Skeletal muscle tissue (tissue), 3 donors: ENCODE measurements at regions not wholly inside any gene's neighbourhood (a gene's known extent, or its start where the extent isn't known, plus 50 kb on each side); places are given as distances from the start of the nearest gene placed in this dataset.

Source experiments
- H3K27ac ChIP-seq: one replicate; pipeline ENCODE4 v1.7.0; 2013; ENCODE audit warnings: mild to moderate bottlenecking, low read depth, low read length, inconsistent platforms
- H3K27me3 ChIP-seq, 3 donors: one replicate each; pipeline ENCODE4 v1.7.0; 2013; ENCODE audit warnings: low read length in 3 of 3; ENCODE audit not compliant: control insufficient read depth in 3 of 3, insufficient read depth in 3 of 3
- H3K36me3 ChIP-seq, 3 donors: one replicate each; pipeline ENCODE4 v1.7.0; 2013; ENCODE audit warnings: low read length in 3 of 3; ENCODE audit not compliant: control insufficient read depth in 3 of 3, insufficient read depth in 3 of 3
- H3K4me1 ChIP-seq, 3 donors: one replicate each; pipeline ENCODE4 v1.7.0; 2013; ENCODE audit warnings: low read length in 3 of 3, mild to moderate bottlenecking in 3 of 3; ENCODE audit not compliant: control insufficient read depth in 3 of 3, insufficient read depth in 3 of 3
- H3K4me3 ChIP-seq, 3 donors: one replicate each; pipeline ENCODE4 v1.7.0; 2013; ENCODE audit warnings: low read length in 3 of 3
- H3K9ac ChIP-seq, 3 donors: one replicate each; pipeline ENCODE4 v1.7.0; 2013; ENCODE audit warnings: low read length in 3 of 3, mild to moderate bottlenecking in 3 of 3, moderate library complexity in 2 of 3, low read depth in 1 of 3
- H3K9me3 ChIP-seq, 3 donors: one replicate each; pipeline ENCODE4 v1.7.0; 2013; ENCODE audit warnings: low read length in 3 of 3; ENCODE audit not compliant: control insufficient read depth in 3 of 3
- donor health status: Osteomylitis.

DNA sequence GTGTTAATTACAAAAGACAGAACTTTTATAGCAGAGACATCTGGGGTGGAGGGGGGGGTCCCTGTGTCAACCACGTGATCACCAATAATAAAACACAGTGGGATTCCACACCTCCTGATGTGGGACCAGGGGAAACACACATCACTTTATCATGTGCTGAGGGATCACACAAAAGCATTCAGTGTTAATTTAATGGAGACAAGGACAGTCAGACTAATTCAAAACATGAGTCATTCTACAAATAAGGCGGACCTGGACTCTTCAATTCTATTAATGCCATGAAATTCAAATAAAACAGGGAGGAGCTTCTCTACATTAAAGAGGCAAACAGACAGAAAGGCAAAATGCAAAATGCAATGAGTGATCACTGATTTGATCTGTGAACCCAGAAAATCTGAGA lies 67.3 kb upstream of the PFKP start:
- no peaks in the 10 kb centered on the region for H3K9me3 ChIP-seq
- no peaks in the 10 kb centered on the region for H3K36me3 ChIP-seq
- peaks cover 0 to 3% (median 0%) of the 10 kb centered on the region in 3 donors for H3K27me3 ChIP-seq
- no peaks in the 10 kb centered on the region for H3K4me1 ChIP-seq
- no peak overlapping the region for H3K27ac ChIP-seq
- H3K4me3 ChIP-seq, result no peak overlapping the region
- H3K9ac ChIP-seq, result no peak overlapping the region

DNA sequence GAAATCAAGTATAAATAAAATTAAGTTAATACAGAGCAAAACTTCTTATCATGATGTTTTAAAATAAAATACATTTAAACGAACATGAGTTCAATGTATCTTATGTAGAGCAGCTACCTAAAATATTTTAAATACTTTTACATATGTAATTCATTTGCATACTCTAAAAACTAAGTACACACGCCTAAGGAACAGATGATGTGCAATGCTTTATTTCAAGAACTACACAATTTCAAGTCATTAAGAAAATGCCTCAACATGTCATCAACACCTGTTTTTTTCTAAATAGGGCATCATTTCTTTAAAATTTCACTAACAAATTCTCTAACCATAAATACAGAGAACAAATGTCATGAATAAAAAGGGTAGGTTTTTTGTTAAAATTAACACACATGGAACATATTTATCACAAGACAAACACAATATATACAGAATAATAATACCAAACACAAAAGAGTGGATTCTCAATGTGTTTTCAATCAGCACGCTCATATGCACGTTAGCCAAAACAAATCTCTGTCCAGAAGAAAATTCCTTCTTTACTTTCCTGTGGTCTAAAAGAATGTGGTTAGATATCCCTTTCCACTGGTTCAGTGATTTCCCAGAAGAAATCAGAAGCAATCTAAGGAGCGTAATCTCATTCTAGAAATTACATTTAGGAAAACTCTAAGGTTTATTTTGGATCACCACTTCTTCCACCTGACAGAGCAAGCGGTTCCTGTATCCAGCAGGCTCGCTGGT lies 73.0 kb upstream of the PFKP start:
- H3K9ac ChIP-seq, result no peak overlapping the region
- H3K9me3 ChIP-seq, result peaks cover 0 to 2% (median 0%) of the 10 kb centered on the region in 3 donors
- H3K27me3 ChIP-seq, result peaks cover 0 to 8% (median 0%) of the 10 kb centered on the region in 3 donors
- no peak overlapping the region for H3K4me3 ChIP-seq
- H3K27ac ChIP-seq, result no peak overlapping the region
- no peaks in the 10 kb centered on the region for H3K4me1 ChIP-seq
- no peaks in the 10 kb centered on the region for H3K36me3 ChIP-seq

DNA sequence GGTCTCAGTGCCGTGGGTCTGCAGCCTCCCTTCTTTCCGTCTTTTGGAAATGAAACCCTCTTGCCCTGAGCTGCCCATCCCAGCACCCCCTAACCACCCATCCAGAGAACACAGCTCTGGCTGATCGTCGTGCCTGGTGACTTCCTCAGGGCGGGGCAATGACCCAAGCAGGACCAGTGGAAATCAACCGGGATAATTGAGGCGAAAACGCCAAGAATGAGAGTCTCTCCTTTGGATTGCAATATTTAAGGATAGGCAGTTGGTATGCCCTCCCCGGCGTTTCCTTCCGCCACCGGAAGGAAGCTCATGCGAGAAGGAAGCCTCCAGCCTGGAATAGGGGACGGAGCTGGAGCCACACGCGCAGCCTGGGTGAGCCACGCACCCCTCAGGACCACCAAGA lies 73.7 kb upstream of the PFKP start:
- no peaks in the 10 kb centered on the region for H3K36me3 ChIP-seq
- H3K4me1 ChIP-seq, result no peaks in the 10 kb centered on the region
- H3K27ac ChIP-seq, result no peak overlapping the region
- peaks cover 4 to 14% (median 5%) of the 10 kb centered on the region in 3 donors for H3K27me3 ChIP-seq
- H3K9me3 ChIP-seq, result peaks cover 0 to 7% (median 0%) of the 10 kb centered on the region in 3 donors
- no peak overlapping the region for H3K4me3 ChIP-seq
- no peak overlapping the region for H3K9ac ChIP-seq

DNA sequence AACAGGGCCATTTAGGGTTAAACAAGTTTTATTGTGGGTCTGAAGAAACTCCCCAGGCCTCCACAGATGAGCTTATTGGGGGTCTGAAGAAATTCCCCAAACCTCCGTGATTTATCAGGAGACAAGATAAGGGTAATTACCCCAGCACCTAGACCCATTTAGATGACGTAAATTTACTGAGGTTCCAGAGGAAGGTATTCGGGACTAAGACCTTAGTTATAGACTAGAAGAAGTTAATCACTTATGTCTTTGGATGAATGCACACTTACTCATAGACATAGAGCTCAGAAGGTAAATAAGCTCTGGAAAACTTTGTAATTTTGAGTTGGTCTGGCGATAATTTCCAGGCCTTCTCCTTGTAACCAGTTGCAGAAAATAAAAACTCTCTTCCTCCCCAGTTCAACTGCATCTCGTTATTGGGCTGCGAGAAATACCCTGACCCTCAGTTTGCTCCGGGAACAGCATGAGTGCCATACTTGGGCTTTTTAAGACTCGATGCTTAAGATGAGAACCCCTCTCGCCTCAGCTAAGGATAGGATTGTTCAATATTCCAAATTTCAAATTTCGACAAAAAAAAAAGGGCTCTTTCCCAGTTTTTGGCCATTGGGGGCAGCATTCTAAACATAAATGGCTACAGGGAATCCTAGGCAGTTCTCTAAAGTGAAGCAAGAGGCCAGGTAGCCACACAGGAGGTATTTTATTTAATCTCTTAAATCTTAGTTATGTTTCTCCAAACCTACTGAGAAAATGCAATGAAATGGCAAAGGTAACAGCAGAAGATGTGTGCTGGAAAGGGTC lies 74.7 kb upstream of the PFKP start:
- H3K9ac ChIP-seq, result no peak overlapping the region
- H3K4me3 ChIP-seq, result no peak overlapping the region
- no peak overlapping the region for H3K27ac ChIP-seq

DNA sequence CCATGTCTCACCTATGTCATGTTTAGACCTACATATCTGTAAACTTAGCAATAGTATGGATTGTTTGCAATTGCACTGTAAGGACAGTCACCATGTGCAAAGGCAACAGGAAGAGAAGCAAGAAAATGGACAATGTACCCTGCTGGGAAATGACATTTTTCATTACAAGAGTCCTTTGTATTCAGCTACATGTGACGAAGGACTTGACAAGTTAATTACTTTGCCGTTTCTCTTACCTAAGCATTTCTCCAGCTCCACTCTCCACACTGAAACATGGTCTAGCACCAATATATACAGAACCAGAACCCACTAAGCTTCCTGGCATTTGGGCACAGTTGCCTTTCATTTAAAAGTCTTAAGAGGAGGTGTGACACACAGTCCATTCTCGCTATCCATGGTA lies 76.6 kb upstream of the PFKP start:
- H3K4me3 ChIP-seq, result no peak overlapping the region
- no peak overlapping the region for H3K27ac ChIP-seq
- H3K9me3 ChIP-seq, result peaks cover 0 to 7% (median 0%) of the 10 kb centered on the region in 3 donors
- no peaks in the 10 kb centered on the region for H3K36me3 ChIP-seq
- peaks cover 16 to 29% (median 29%) of the 10 kb centered on the region in 3 donors for H3K27me3 ChIP-seq
- peaks cover 0 to 5% (median 2%) of the 10 kb centered on the region in 3 donors for H3K4me1 ChIP-seq
- no peak overlapping the region for H3K9ac ChIP-seq

More for the DNA sequence above, 74.7 kb upstream of the PFKP start:
- Histone ChIP-seq H3K4me1 (no peaks in the 10 kb centered on the region), H3K9me3 (peaks cover 0 to 7% (median 0%) of the 10 kb centered on the region in 3 donors), H3K36me3 (no peaks in the 10 kb centered on the region), H3K27me3 (peaks cover 11 to 24% (median 12%) of the 10 kb centered on the region in 3 donors)

DNA sequence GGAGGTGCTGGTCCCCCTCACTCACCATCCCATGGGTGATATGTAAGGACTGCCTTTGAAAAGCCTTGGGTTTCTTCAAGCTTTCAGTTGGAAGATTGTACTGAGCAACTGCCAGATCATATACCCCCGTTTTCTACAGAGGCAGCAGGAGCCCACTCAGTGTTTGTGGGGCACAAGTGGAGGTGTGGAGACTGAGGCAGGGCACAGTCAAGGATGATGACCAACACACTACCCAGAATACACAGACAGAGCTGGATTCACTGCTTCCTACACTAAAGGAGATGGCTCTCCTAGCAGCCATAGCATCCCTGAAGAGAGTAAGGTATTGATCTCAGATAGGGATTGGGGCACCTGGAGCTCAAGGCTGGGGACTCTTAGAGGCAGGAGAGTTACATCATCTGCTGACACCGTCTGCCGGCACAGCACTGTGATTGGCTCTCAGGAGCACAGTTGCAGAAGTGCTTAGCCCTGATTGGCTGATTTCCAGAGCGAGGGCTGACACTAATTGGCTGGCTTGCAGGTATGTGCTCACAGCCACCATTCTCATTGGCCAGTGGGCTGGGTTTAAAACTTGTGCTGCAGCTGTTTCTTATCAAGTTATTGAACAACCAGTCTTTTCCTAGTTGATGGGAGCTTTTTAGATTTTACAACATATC lies 77.9 kb upstream of the PFKP start:
- no peak overlapping the region for H3K4me3 ChIP-seq
- H3K27me3 ChIP-seq, result peaks cover 29 to 42% (median 42%) of the 10 kb centered on the region in 3 donors
- no peak overlapping the region for H3K27ac ChIP-seq
- H3K4me1 ChIP-seq, result peaks cover 0 to 7% (median 2%) of the 10 kb centered on the region in 3 donors
- H3K36me3 ChIP-seq, result no peaks in the 10 kb centered on the region
- H3K9me3 ChIP-seq, result peaks cover 0 to 7% (median 0%) of the 10 kb centered on the region in 3 donors
- no peak overlapping the region for H3K9ac ChIP-seq

DNA sequence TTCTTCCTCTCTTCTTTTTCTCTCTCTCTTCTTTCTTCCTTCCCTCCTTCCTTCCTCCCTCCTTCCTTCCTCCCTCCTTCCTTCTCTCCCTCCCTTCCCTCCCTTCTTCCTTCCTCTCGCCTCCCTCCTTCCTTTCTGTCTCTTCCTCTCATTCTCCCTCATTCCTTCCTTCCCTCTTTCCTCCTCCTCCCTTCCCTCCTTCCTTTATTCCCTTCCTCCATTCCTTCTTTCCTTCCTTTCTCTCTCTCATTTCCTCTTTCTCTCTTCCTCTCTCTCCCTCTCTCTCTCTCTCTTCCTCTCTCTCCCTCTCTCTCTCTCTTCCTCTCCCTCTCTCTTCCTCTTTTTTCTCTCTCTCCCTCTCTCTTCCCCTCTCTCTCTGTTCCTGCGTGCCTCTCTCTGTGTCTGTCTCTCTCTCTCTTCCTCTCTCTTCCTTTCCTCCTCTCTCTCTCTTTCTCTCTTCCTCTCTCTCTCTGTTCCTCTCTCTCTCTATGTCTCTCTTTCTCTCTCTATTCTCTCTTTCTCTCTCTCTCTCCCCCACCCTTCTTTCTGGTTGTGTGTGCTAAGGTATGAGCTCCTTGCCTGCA lies 80.1 kb upstream of the PFKP start:
- H3K9ac ChIP-seq, result no peak overlapping the region
- H3K27me3 ChIP-seq, result peaks cover 34 to 45% (median 43%) of the 10 kb centered on the region in 3 donors
- H3K4me3 ChIP-seq, result no peak overlapping the region
- no peaks in the 10 kb centered on the region for H3K36me3 ChIP-seq
- H3K4me1 ChIP-seq, result peaks cover 0 to 7% (median 2%) of the 10 kb centered on the region in 3 donors
- peaks cover 0 to 7% (median 0%) of the 10 kb centered on the region in 3 donors for H3K9me3 ChIP-seq
- H3K27ac ChIP-seq, result no peak overlapping the region

DNA sequence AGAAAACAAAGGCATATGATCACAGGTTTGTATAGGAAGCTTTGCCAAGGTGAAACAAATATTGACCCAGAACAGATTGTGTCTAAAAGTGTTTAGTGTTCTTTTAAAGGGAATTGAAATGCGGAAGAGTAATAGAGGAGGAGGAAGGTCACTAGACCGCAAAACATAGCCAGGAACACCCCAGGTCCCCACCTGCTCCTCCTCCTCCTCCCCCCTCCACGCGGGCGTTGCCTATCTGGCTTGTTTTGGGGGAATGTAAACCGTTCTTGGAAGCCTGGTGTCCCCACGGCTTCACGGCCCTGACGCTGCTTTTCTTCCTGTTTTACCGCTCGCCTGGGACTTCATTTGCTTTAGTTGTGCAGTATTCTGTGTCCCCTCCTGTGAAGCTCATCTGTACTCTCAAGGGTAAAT lies 81.0 kb upstream of the PFKP start:
- H3K27me3 ChIP-seq, result peaks cover 36 to 45% (median 43%) of the 10 kb centered on the region in 3 donors
- no peaks in the 10 kb centered on the region for H3K36me3 ChIP-seq
- H3K4me1 ChIP-seq, result peaks cover 0 to 7% (median 2%) of the 10 kb centered on the region in 3 donors
- no peak overlapping the region for H3K4me3 ChIP-seq
- no peak overlapping the region for H3K27ac ChIP-seq
- H3K9ac ChIP-seq, result no peak overlapping the region
- H3K9me3 ChIP-seq, result peaks cover 0 to 7% (median 0%) of the 10 kb centered on the region in 3 donors

DNA sequence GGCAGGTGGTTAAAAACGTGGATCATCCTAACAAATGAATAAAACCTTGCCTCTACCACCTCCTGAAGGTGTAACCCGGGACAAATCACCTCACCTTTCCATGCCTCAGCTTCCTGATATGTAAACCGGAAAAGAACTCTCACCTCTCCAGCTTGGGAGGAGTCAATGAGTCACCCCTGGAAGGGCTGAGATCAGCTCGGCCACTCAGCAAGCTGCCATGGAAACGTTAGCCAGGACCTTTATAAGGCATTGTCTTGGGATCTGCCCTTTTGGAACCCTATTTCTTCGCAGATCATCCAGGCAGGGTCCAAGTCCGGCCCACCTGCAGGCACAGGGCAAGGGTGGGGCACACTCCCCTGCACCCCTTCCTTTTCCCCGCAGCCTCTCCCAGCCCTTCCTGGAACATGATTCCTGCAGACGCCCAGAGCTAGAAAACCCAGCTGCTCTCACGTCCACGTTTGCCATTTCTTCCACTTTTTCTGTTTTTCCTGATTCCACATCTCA lies 81.6 kb upstream of the PFKP start:
- peaks cover 0 to 7% (median 0%) of the 10 kb centered on the region in 3 donors for H3K9me3 ChIP-seq
- peak overlapping the region in 1 of 3 donors; percentile 35 for H3K4me3 ChIP-seq
- no peak overlapping the region for H3K9ac ChIP-seq
- H3K27me3 ChIP-seq, result peaks cover 37 to 45% (median 39%) of the 10 kb centered on the region in 3 donors
- H3K4me1 ChIP-seq, result peaks cover 0 to 7% (median 2%) of the 10 kb centered on the region in 3 donors
- H3K36me3 ChIP-seq, result no peaks in the 10 kb centered on the region
- no peak overlapping the region for H3K27ac ChIP-seq
